ENCODE measurements at regions not wholly inside any gene's neighbourhood (a gene's known extent, or its start where the extent isn't known, plus 50 kb on each side); places are given as distances from the start of the nearest gene placed in this dataset.

- DNase-seq (ENCODE audit: low spot score): no peak
Observed at GRCh38 chr10:44761076-44761475, 150.1 kb upstream of the TMEM72 start.

GRCh38 chr10:44763331-44763730, 147.8 kb upstream of the TMEM72 start:
- DNase-seq (ENCODE audit: low spot score): no peak
- TF ChIP-seq CTCF (IDR thresholded peaks at IDR 0.05; ENCODE audit: extremely low read depth, missing control alignments): no peak

More at GRCh38 chr10:44761076-44761475, 150.1 kb upstream of the TMEM72 start:
- TF ChIP-seq CTCF (IDR thresholded peaks at IDR 0.05; ENCODE audit: extremely low read depth, missing control alignments): no peak

GRCh38 chr10:44765299-44765698, 145.8 kb upstream of the TMEM72 start:
- DNase-seq (ENCODE audit: low spot score): no peak
- no peak for TF ChIP-seq CTCF (IDR thresholded peaks at IDR 0.05; ENCODE audit: extremely low read depth, missing control alignments)

- TF ChIP-seq CTCF (IDR thresholded peaks at IDR 0.05; ENCODE audit: extremely low read depth, missing control alignments): no peak
- DNase-seq (ENCODE audit: low spot score): no peak
Observed at GRCh38 chr10:44766631-44767030, 144.5 kb upstream of the TMEM72 start.

- DNase-seq (ENCODE audit: low spot score): no peak
- TF ChIP-seq CTCF (IDR thresholded peaks at IDR 0.05; ENCODE audit: extremely low read depth, missing control alignments): no peak
Observed at GRCh38 chr10:44769450-44769849, 141.7 kb upstream of the TMEM72 start.

- TF ChIP-seq CTCF (IDR thresholded peaks at IDR 0.05; ENCODE audit: extremely low read depth, missing control alignments): no peak
- DNase-seq (ENCODE audit: low spot score): no peak
Observed at GRCh38 chr10:44771233-44771995, 139.7 kb upstream of the TMEM72 start.

- TF ChIP-seq CTCF (IDR thresholded peaks at IDR 0.05; ENCODE audit: extremely low read depth, missing control alignments): no peak
- no peak for DNase-seq (ENCODE audit: low spot score)
Observed at GRCh38 chr10:44773565-44773964, 137.6 kb upstream of the TMEM72 start.
